ENCODE measurements at regions not wholly inside any gene's neighbourhood (a gene's known extent, or its start where the extent isn't known, plus 50 kb on each side); places are given as distances from the start of the nearest gene placed in this dataset.
A peak's percentile ranks its signal among the peaks of the same experiment; 100 is the strongest.

- Mint-ChIP-seq H3K4me1 (ENCODE audit: unreplicated experiment) (peaks cover 2% of the 10 kb centered on the region), H3K36me3 (ENCODE audit: low read depth, unreplicated experiment) (no peaks in the 10 kb centered on the region), H3K27me3 (ENCODE audit: unreplicated experiment) (no peaks in the 10 kb centered on the region), H3K4me3 (ENCODE audit: unreplicated experiment) (no peak overlapping the region), H3K9me3 (ENCODE audit: unreplicated experiment) (no peaks in the 10 kb centered on the region), H3K27ac (ENCODE audit: unreplicated experiment) (no peak overlapping the region)
- no peak for TF ChIP-seq CTCF (IDR thresholded peaks at IDR 0.05; ENCODE audit: unreplicated experiment)
- DNase-seq (ENCODE audit: low spot score): no peak
Observed at GRCh38 chr2:18871430-18871829, 282.1 kb upstream of the NT5C1B start.

DNA sequence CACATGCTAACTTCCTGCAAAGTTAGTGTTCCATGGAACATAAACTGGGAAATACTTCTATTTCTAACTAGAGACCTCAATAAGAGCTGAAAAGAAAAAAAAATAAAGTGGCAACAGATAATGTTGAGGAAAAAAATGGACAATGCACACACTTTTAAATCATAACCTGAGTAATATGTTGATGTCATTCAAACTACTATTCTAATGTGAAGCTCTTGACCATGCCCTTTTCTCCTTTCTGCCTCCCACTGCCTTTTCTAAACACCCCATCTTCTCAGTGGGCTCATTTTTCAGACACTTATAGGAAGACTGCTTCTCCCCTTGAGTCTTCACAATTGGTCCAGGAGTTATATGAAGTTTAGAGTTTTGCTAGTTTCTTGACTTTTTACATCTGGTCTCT lies 280.9 kb upstream of the NT5C1B start:
- Mint-ChIP-seq H3K27ac (ENCODE audit: unreplicated experiment) (no peak overlapping the region), H3K36me3 (ENCODE audit: low read depth, unreplicated experiment) (no peaks in the 10 kb centered on the region), H3K9me3 (ENCODE audit: unreplicated experiment) (no peaks in the 10 kb centered on the region), H3K4me1 (ENCODE audit: unreplicated experiment) (no peaks in the 10 kb centered on the region), H3K4me3 (ENCODE audit: unreplicated experiment) (no peak overlapping the region), H3K27me3 (ENCODE audit: unreplicated experiment) (no peaks in the 10 kb centered on the region)
- no peak for DNase-seq (ENCODE audit: low spot score)
- TF ChIP-seq CTCF (IDR thresholded peaks at IDR 0.05; ENCODE audit: unreplicated experiment): no peak

- DNase-seq (ENCODE audit: low spot score): no peak
- Mint-ChIP-seq H3K36me3 (ENCODE audit: low read depth, unreplicated experiment) (no peaks in the 10 kb centered on the region), H3K4me3 (ENCODE audit: unreplicated experiment) (no peak overlapping the region), H3K4me1 (ENCODE audit: unreplicated experiment) (peaks cover 14% of the 10 kb centered on the region), H3K27me3 (ENCODE audit: unreplicated experiment) (no peaks in the 10 kb centered on the region), H3K9me3 (ENCODE audit: unreplicated experiment) (no peaks in the 10 kb centered on the region), H3K27ac (ENCODE audit: unreplicated experiment) (peak overlapping the region; percentile 33)
- no peak for TF ChIP-seq CTCF (IDR thresholded peaks at IDR 0.05; ENCODE audit: unreplicated experiment)
Observed at GRCh38 chr2:18861951-18862350, 272.6 kb upstream of the NT5C1B start.

DNA sequence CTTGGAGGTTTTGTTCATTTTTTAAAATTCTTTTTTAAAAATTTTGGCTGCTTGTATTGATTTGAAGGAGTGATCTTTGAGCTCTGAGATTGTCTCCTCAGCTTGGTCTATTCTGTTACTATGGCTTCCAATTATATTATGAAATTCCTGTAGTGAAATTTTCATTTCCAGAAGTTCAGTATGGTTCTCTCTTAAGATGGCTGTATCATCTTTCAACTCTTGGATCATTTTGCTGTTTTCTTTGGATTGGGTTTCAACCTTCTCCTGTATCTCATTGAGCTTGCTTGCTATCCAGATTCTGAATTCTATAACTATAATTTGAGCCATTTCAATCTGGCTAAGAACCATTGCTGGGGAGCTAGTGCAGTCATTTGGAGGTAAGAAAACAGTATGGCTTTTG lies 270.8 kb upstream of the NT5C1B start:
- TF ChIP-seq CTCF (IDR thresholded peaks at IDR 0.05; ENCODE audit: unreplicated experiment): no peak
- DNase-seq (ENCODE audit: low spot score): no peak
- Mint-ChIP-seq H3K27ac (ENCODE audit: unreplicated experiment) (no peak overlapping the region), H3K4me1 (ENCODE audit: unreplicated experiment) (peaks cover 14% of the 10 kb centered on the region), H3K27me3 (ENCODE audit: unreplicated experiment) (no peaks in the 10 kb centered on the region), H3K9me3 (ENCODE audit: unreplicated experiment) (no peaks in the 10 kb centered on the region), H3K36me3 (ENCODE audit: low read depth, unreplicated experiment) (no peaks in the 10 kb centered on the region), H3K4me3 (ENCODE audit: unreplicated experiment) (no peak overlapping the region)

GRCh38 chr2:18856765-18857164 lies 267.4 kb upstream of the NT5C1B start:
- Mint-ChIP-seq H3K4me1 (ENCODE audit: unreplicated experiment) (peaks cover 8% of the 10 kb centered on the region), H3K36me3 (ENCODE audit: low read depth, unreplicated experiment) (no peaks in the 10 kb centered on the region), H3K27ac (ENCODE audit: unreplicated experiment) (no peak overlapping the region), H3K9me3 (ENCODE audit: unreplicated experiment) (no peaks in the 10 kb centered on the region), H3K4me3 (ENCODE audit: unreplicated experiment) (no peak overlapping the region), H3K27me3 (ENCODE audit: unreplicated experiment) (no peaks in the 10 kb centered on the region)
- no peak for DNase-seq (ENCODE audit: low spot score)
- TF ChIP-seq CTCF (IDR thresholded peaks at IDR 0.05; ENCODE audit: unreplicated experiment): no peak
